ENCODE measurements at regions not wholly inside any gene's neighbourhood (a gene's known extent, or its start where the extent isn't known, plus 50 kb on each side); places are given as distances from the start of the nearest gene placed in this dataset.
"Not testable (repeated sequence)": the region's sequence is repeated elsewhere in the genome, so short reads cannot be mapped to it uniquely, and the experiment has no call there.

- DNase-seq (ENCODE audit: low spot score): no peak
These were observed 531.9 kb upstream of the PTPRD start for GRCh38 chr9:11144746-11145145.

GRCh38 chr9:11148189-11148588, 535.4 kb upstream of the PTPRD start:
- DNase-seq (ENCODE audit: low spot score): no peak

GRCh38 chr9:11149065-11149464, 536.3 kb upstream of the PTPRD start:
- DNase-seq (ENCODE audit: low spot score): no peak

GRCh38 chr9:11158063-11158462, 545.3 kb upstream of the PTPRD start:
- DNase-seq (ENCODE audit: low spot score): no peak

- DNase-seq (ENCODE audit: low spot score): no peak
These were observed 545.9 kb upstream of the PTPRD start for GRCh38 chr9:11158676-11159075.

- no peak for DNase-seq (ENCODE audit: low spot score)
These were observed 546.6 kb upstream of the PTPRD start for GRCh38 chr9:11159318-11159862.

- no peak for DNase-seq (ENCODE audit: low spot score)
These were observed 551.0 kb upstream of the PTPRD start for GRCh38 chr9:11163843-11164242.

GRCh38 chr9:11182001-11182400, 569.2 kb upstream of the PTPRD start:
- DNase-seq (ENCODE audit: low spot score): no peak

GRCh38 chr9:11190719-11191118, 577.9 kb upstream of the PTPRD start:
- no peak for DNase-seq (ENCODE audit: low spot score)

- no peak for DNase-seq (ENCODE audit: low spot score)
These were observed 580.2 kb upstream of the PTPRD start for GRCh38 chr9:11192993-11193392.

GRCh38 chr9:11194246-11194645, 581.4 kb upstream of the PTPRD start:
- DNase-seq (ENCODE audit: low spot score): no peak

GRCh38 chr9:11196840-11197365, 584.1 kb upstream of the PTPRD start:
- not testable (repeated sequence) for DNase-seq (ENCODE audit: low spot score)

- DNase-seq (ENCODE audit: low spot score): no peak
These were observed 586.5 kb upstream of the PTPRD start for GRCh38 chr9:11199335-11199734.

- no peak for DNase-seq (ENCODE audit: low spot score)
These were observed 591.7 kb upstream of the PTPRD start for GRCh38 chr9:11204521-11204920.

GRCh38 chr9:11206925-11207324, 594.1 kb upstream of the PTPRD start:
- no peak for DNase-seq (ENCODE audit: low spot score)

- no peak for DNase-seq (ENCODE audit: low spot score)
These were observed 620.9 kb upstream of the PTPRD start for GRCh38 chr9:11233696-11234095.

- no peak for DNase-seq (ENCODE audit: low spot score)
These were observed 622.3 kb upstream of the PTPRD start for GRCh38 chr9:11235061-11235460.

GRCh38 chr9:11241779-11242178, 629.0 kb upstream of the PTPRD start:
- DNase-seq (ENCODE audit: low spot score): no peak

GRCh38 chr9:11257992-11258391, 645.2 kb upstream of the PTPRD start:
- no peak for DNase-seq (ENCODE audit: low spot score)

- no peak for DNase-seq (ENCODE audit: low spot score)
These were observed 656.2 kb upstream of the PTPRD start for GRCh38 chr9:11269036-11269435.

GRCh38 chr9:11275158-11275695, 662.4 kb upstream of the PTPRD start:
- DNase-seq (ENCODE audit: low spot score): no peak

- DNase-seq (ENCODE audit: low spot score): no peak
These were observed 700.2 kb upstream of the PTPRD start for GRCh38 chr9:11312966-11313365.

- DNase-seq (ENCODE audit: low spot score): no peak
These were observed 706.1 kb upstream of the PTPRD start for GRCh38 chr9:11318946-11319345.

GRCh38 chr9:11319538-11319937, 706.7 kb upstream of the PTPRD start:
- DNase-seq (ENCODE audit: low spot score): no peak
